B cell (primary cell): ENCODE measurements at regions not wholly inside any gene's neighbourhood (a gene's known extent, or its start where the extent isn't known, plus 50 kb on each side); places are given as distances from the start of the nearest gene placed in this dataset.
"Not testable (repeated sequence)": the region's sequence is repeated elsewhere in the genome, so short reads cannot be mapped to it uniquely, and the experiment has no call there.

Experiments used
- ATAC-seq: fragments of 200-7000 bp; cut with Tn5 transposase; one replicate; pipeline ENCODE4 v1.10.0; 2021; ENCODE audit warnings: low read depth, mild to moderate bottlenecking, moderate number of reproducible peaks, moderate library complexity
- CTCF ChIA-PET: fragments of 350-600 bp; sonication (Branson Sonifier 250); formaldehyde crosslinking; loops from one replicate; lab custom pipeline; 2021; ENCODE audit warnings: antibody characterized with exemption, inconsistent platforms; lab: Charles Lee
- POLR2A ChIA-PET: fragments of 350-600 bp; sonication (Branson Sonifier 250); formaldehyde crosslinking; loops from one replicate; lab custom pipeline; 2021; ENCODE audit warnings: antibody characterized with exemption; lab: Charles Lee
- DNase-seq: peaks from one replicate; pipeline ENCODE4 v3.0.0; 2013
- H2AFZ ChIP-seq: 2 replicates; pipeline ENCODE4 v1.6.1; 2012; ENCODE audit warnings: mild to moderate bottlenecking, low read depth, low read length; ENCODE audit not compliant: insufficient read depth, poor library complexity, severe bottlenecking
- H3K27ac ChIP-seq, 2 donors: 1 replicate in 1 of 2; 2 replicates in 1 of 2; pipeline ENCODE4 v1.5.1; 2012 to 2013; ENCODE audit warnings: low read length in 2 of 2, mild to moderate bottlenecking in 2 of 2, moderate library complexity in 1 of 2
- H3K27me3 ChIP-seq, 4 experiments: fragments of 200-600 bp in 1 of 4; sonication (generic) in 1 of 4; replicated peaks in 1 of 4; 1 replicate in 2 of 4; 2 replicates in 2 of 4; pipeline versions ENCODE4 v1.6.1 to v1.7.0; 2013 to 2016; ENCODE audit warnings: low read length in 3 of 4, mild to moderate bottlenecking in 2 of 4, mixed read lengths in 1 of 4, moderate library complexity in 1 of 4; ENCODE audit not compliant: insufficient read depth in 4 of 4, control insufficient read depth in 3 of 4; ENCODE audit errors: control extremely low read depth in 1 of 4
- H3K36me3 ChIP-seq, 2 experiments: replicated peaks in 1 of 2; 1 replicate in 1 of 2; 2 replicates in 1 of 2; pipeline versions ENCODE4 v1.6.1 to v1.7.1; 2013; ENCODE audit warnings: low read length in 1 of 2; ENCODE audit not compliant: insufficient read depth in 2 of 2, control insufficient read depth in 1 of 2; ENCODE audit errors: control extremely low read depth in 1 of 2, extremely low read depth in 1 of 2
- H3K4me1 ChIP-seq, 2 donors: fragments of 200-600 bp in 1 of 2; sonication (generic) in 1 of 2; 1 replicate in 1 of 2; 2 replicates in 1 of 2; pipeline versions ENCODE4 v1.5.1 to v1.6.1; 2013 to 2017; ENCODE audit warnings: low read length in 2 of 2; ENCODE audit not compliant: control insufficient read depth in 2 of 2, insufficient read depth in 2 of 2
- H3K4me2 ChIP-seq: replicated peaks from 2 replicates; pipeline ENCODE3; 2012; ENCODE audit warnings: mild to moderate bottlenecking, low read depth, low read length; ENCODE audit not compliant: poor library complexity, severe bottlenecking
- H3K4me3 ChIP-seq, 5 experiments: fragments of 200-600 bp in 1 of 5; sonication (generic) in 1 of 5; 1 replicate in 3 of 5; 2 replicates in 2 of 5; pipeline versions ENCODE4 v1.5.1 to v1.7.0; 2011 to 2016; ENCODE audit warnings: low read length in 4 of 5, mild to moderate bottlenecking in 4 of 5, low read depth in 2 of 5, control low read depth in 1 of 5, moderate library complexity in 1 of 5; ENCODE audit not compliant: insufficient read depth in 1 of 5; ENCODE audit errors: control extremely low read depth in 1 of 5, extremely low read depth in 1 of 5
- H3K79me2 ChIP-seq: fragments of 200-600 bp; sonication (generic); one replicate; pipeline ENCODE4 v1.6.0; 2016; ENCODE audit warnings: low read length; ENCODE audit not compliant: control insufficient read depth, insufficient read depth
- H3K9ac ChIP-seq: fragments of 200-600 bp; sonication (generic); 2 replicates; pipeline ENCODE4 v1.6.1; 2017; ENCODE audit warnings: mild to moderate bottlenecking, low read length, moderate library complexity
- H3K9me3 ChIP-seq, 3 donors: one replicate each; pipeline versions ENCODE4 v1.6.1 to v1.7.1; 2013; ENCODE audit warnings: low read length in 2 of 3; ENCODE audit not compliant: control insufficient read depth in 2 of 3, insufficient read depth in 1 of 3; ENCODE audit errors: control extremely low read depth in 1 of 3
- H4K20me1 ChIP-seq: 2 replicates; pipeline ENCODE4 v1.6.0; 2012; ENCODE audit warnings: mild to moderate bottlenecking, low read length; ENCODE audit not compliant: insufficient read depth, control insufficient read depth, poor library complexity, severe bottlenecking
- H3K27ac Mint-ChIP-seq: one replicate; pipeline ENCODE4 v1.8.0; 2021; ENCODE audit warnings: mixed read lengths
- H3K27me3 Mint-ChIP-seq: one replicate; pipeline ENCODE4 v1.8.0; 2021; ENCODE audit warnings: mixed read lengths
- H3K4me1 Mint-ChIP-seq: one replicate; pipeline ENCODE4 v1.8.0; 2021; ENCODE audit warnings: mixed read lengths
- H3K4me3 Mint-ChIP-seq: one replicate; pipeline ENCODE4 v1.8.0; 2021; ENCODE audit warnings: mixed read lengths
- H3K9me3 Mint-ChIP-seq: one replicate; pipeline ENCODE4 v1.8.0; 2022; ENCODE audit warnings: mixed read lengths; ENCODE audit not compliant: insufficient read depth
- EZH2 ChIP-seq: IDR thresholded peaks from 2 replicates; pipeline ENCODE4 v1.6.1; 2012; ENCODE audit warnings: borderline replicate concordance, low read depth, mild to moderate bottlenecking, moderate library complexity, low read length; ENCODE audit not compliant: insufficient read depth, poor library complexity, severe bottlenecking
- WGBS: methylation state at CpG from one replicate; pipeline ENCODE4 v1.1.5; 2013; ENCODE audit warnings: missing lambda C conversion rate; ENCODE audit not compliant: insufficient coverage; 5-methylcytosine and 5-hydroxymethylcytosine counted together
- intact Hi-C: fragments of 100-400 bp; cut with micrococcal nuclease; formaldehyde crosslinking; loops from one replicate; pipeline ENCODE4 v1.10.0; 2022

DNA sequence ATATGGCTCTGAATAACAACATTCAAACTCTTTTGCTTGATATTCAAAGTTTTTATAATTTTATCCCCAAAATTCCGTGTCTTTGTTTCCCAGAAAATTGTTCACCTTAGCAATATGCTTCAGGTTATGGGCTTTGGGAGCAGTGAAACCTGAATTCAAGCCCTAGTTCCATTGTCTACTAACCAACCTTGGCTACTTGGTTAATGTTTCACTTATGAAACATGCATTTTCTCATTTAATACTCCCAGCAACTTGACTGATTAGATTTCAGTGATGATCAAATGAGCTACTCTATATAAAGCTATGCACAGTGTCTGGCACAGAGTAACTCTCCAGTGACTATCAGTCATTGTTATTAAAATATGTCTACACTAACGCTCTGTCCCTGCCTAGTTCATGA, 192.2 kb upstream of the TENT5A start:
- ChIA-PET CTCF (no interaction called here), POLR2A (no interaction called here)
- WGBS: no CpG with 5 or more reads among the region's 2 CpGs
- H3K36me3 ChIP-seq: no peaks in the 10 kb centered on the region
- H3K9me3 ChIP-seq: no peaks in the 10 kb centered on the region
- DNase-seq: no peak
- H4K20me1 ChIP-seq: no peaks in the 10 kb centered on the region
- Mint-ChIP-seq H3K9me3 (no peaks in the 10 kb centered on the region), H3K4me1 (no peaks in the 10 kb centered on the region), H3K27ac (no peak overlapping the region), H3K27me3 (no peaks in the 10 kb centered on the region), H3K4me3 (no peak overlapping the region)
- H3K27me3 ChIP-seq: no peaks in the 10 kb centered on the region
- ATAC-seq: no peak
- H3K27ac ChIP-seq: no peak overlapping the region
- H2AFZ ChIP-seq: no peak overlapping the region
- H3K4me1 ChIP-seq: no peaks in the 10 kb centered on the region
- no peak overlapping the region for H3K4me3 ChIP-seq
- no peaks in the 10 kb centered on the region for H3K79me2 ChIP-seq
- TF ChIP-seq EZH2: no peak
- intact Hi-C loops: no loop called here
- no peak overlapping the region for H3K9ac ChIP-seq
- no peak overlapping the region for H3K4me2 ChIP-seq

DNA sequence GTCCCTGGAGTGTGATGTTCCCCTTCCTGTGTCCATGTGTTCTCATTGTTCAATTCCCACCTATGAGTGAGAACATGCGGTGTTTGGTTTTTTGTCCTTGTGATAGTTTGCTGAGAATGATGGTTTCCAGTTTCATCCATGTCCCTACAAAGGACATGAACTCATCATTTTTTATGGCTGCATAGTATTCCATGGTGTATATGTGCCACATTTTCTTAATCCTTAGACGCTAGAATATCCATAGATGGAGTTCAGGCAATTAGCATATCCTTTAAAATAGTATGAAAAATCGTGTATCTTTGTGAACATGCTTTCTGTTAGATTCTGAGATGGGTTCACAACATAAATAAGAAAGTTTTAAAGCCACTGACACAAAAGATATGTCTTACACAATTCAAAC, 190.4 kb upstream of the TENT5A start:
- not testable (repeated sequence) for ATAC-seq, H3K4me3 Mint-ChIP-seq
- no CpG with 5 or more reads among the region's 3 CpGs for WGBS

More for the DNA sequence above, 190.4 kb upstream of the TENT5A start:
- H3K27ac ChIP-seq, H3K4me1 ChIP-seq, H4K20me1 ChIP-seq, H2AFZ ChIP-seq, H3K27me3 ChIP-seq, intact Hi-C loops, H3K9me3 ChIP-seq, DNase-seq, H3K27ac Mint-ChIP-seq, H3K4me1 Mint-ChIP-seq, H3K79me2 ChIP-seq, H3K4me3 ChIP-seq, H3K9ac ChIP-seq, H3K9me3 Mint-ChIP-seq, CTCF ChIA-PET, H3K36me3 ChIP-seq, H3K27me3 Mint-ChIP-seq, H3K4me2 ChIP-seq, POLR2A ChIA-PET: not testable (repeated sequence)
